K562 (cell line): ENCODE measurements at regions not wholly inside any gene's neighbourhood (a gene's known extent, or its start where the extent isn't known, plus 50 kb on each side); places are given as distances from the start of the nearest gene placed in this dataset.

Source experiments
- ATAC-seq: fragments of 200-7000 bp; cut with Tn5 transposase; 3 replicates; pipeline ENCODE4 v1.9.1; 2020; ENCODE audit warnings: moderate library complexity
- BruUV-seq: library from RNA; stranded (reverse); fragments of 400-500 nt; replicated peaks from 2 replicates; lab custom pipeline; 2021; lab: Mats Ljungman, UMichigan
- CTCF ChIA-PET: fragments of 300-600 bp; formaldehyde crosslinking; extraction: SDS; loops from one replicate; lab custom pipeline; 2021; ENCODE audit warnings: low intra/inter-chr PET ratio; lab: Yijun Ruan, JAX
- POLR2A ChIA-PET: fragments of 300-600, 350-650 bp; sonication (Branson Sonifier 250); formaldehyde crosslinking; extraction: SDS; loops from one replicate; lab custom pipeline; 2021; ENCODE audit warnings: antibody characterized with exemption, inconsistent platforms; lab: Yijun Ruan, JAX
- DNase-seq, 4 experiments: peaks; one replicate each; pipeline versions ENCODE4 v3.0.0 to v3.0.0-alpha.2; 2011 to 2018; ENCODE audit warnings: low spot score in 3 of 4, mixed read lengths in 3 of 4; ENCODE audit errors: extremely low read depth in 1 of 4
- FAIRE-seq: peaks from 2 replicates; lab custom pipeline; 2011; peaks lifted over from hg19 to GRCh38; lab: Jason Lieb, UNC
- H2AFZ ChIP-seq: 2 replicates; pipeline ENCODE4 v1.6.0; 2011; ENCODE audit warnings: low read depth, low read length, control low read depth, inconsistent platforms
- H3K27ac ChIP-seq: fragments of 200-600 bp; 3 replicates; pipeline ENCODE4 v1.8.0; 2011; ENCODE audit warnings: low read depth, mild to moderate bottlenecking, control low read depth, inconsistent platforms, low read length, moderate library complexity, mixed read lengths; ENCODE audit errors: extremely low read depth
- H3K27me3 ChIP-seq, 2 experiments: fragments of 300-600 bp in 1 of 2; 2 replicates in 1 of 2; 3 replicates in 1 of 2; pipeline versions ENCODE4 v1.6.0 to v1.8.0; 2011; ENCODE audit warnings: inconsistent platforms in 2 of 2, low read length in 2 of 2, mild to moderate bottlenecking in 1 of 2, mixed read lengths in 1 of 2, moderate library complexity in 1 of 2; ENCODE audit not compliant: control insufficient read depth in 2 of 2, insufficient read depth in 2 of 2
- H3K36me3 ChIP-seq: fragments of 300-600 bp; 3 replicates; pipeline ENCODE4 v1.8.0; 2011; ENCODE audit warnings: mild to moderate bottlenecking, low read length, inconsistent platforms; ENCODE audit not compliant: control insufficient read depth, insufficient read depth
- H3K4me1 ChIP-seq, 2 experiments: fragments of 200-600 bp in 1 of 2; replicated peaks in 1 of 2; 2 replicates in 1 of 2; 3 replicates in 1 of 2; pipeline versions ENCODE4 v1.5.1 to v1.8.0; 2011; ENCODE audit warnings: inconsistent platforms in 2 of 2, low read length in 2 of 2, mild to moderate bottlenecking in 1 of 2, mixed read lengths in 1 of 2, moderate library complexity in 1 of 2; ENCODE audit not compliant: control insufficient read depth in 2 of 2, insufficient read depth in 2 of 2
- H3K4me2 ChIP-seq: 2 replicates; pipeline ENCODE4 v1.6.1; 2011; ENCODE audit warnings: low read length, control low read depth, inconsistent platforms, mixed read lengths; ENCODE audit not compliant: insufficient read depth
- H3K4me3 ChIP-seq: fragments of 200-600 bp; sonication (generic), shearing (Covaris generic); 2 replicates; pipeline ENCODE4 v1.5.1; 2016; ENCODE audit warnings: control low read depth, inconsistent platforms
- H3K79me2 ChIP-seq: fragments of 200-600 bp; 3 replicates; pipeline ENCODE4 v1.8.0; 2011; ENCODE audit warnings: low read length, inconsistent platforms; ENCODE audit not compliant: control insufficient read depth, insufficient read depth
- H3K9ac ChIP-seq, 2 experiments: 2 replicates each; pipeline versions ENCODE4 v1.6.0 to v1.6.1; 2011; ENCODE audit warnings: low read depth in 2 of 2, low read length in 2 of 2, control low read depth in 1 of 2, inconsistent platforms in 1 of 2, mild to moderate bottlenecking in 1 of 2, mixed read lengths in 1 of 2; ENCODE audit not compliant: insufficient read depth in 1 of 2
- H3K9me1 ChIP-seq: one replicate; pipeline ENCODE4 v1.6.0; 2011; ENCODE audit warnings: inconsistent platforms, mild to moderate bottlenecking, low read length, moderate library complexity; ENCODE audit not compliant: control insufficient read depth, insufficient read depth
- H3K9me3 ChIP-seq: replicated peaks from 2 replicates; pipeline ENCODE4 v1.5.1; 2011; ENCODE audit warnings: low read depth, low read length, inconsistent platforms; ENCODE audit not compliant: control insufficient read depth, insufficient read depth
- H4K20me1 ChIP-seq: replicated peaks from 2 replicates; pipeline ENCODE4 v1.6.1; 2011; ENCODE audit warnings: low read length, inconsistent platforms, mixed read lengths; ENCODE audit not compliant: control insufficient read depth, insufficient read depth
- ETV1 ChIP-seq: fragments of 450-650 bp; conservative IDR thresholded peaks from 2 replicates; pipeline ENCODE4 v1.6.1; 2016; ENCODE audit warnings: missing genetic modification characterization, control low read depth, low read depth, missing compliant biosample characterization
- MTF1 ChIP-seq: fragments of 250-450 bp; sonication (Bioruptor Pico); IDR thresholded peaks from 2 replicates; pipeline ENCODE4 v1.9.0; 2021; ENCODE audit warnings: moderate library complexity, mild to moderate bottlenecking, inconsistent platforms, borderline replicate concordance
- NBN ChIP-seq: fragments of 450-650 bp; IDR thresholded peaks from 2 replicates; pipeline ENCODE4 v1.6.1; 2016; ENCODE audit warnings: low read depth, mild to moderate bottlenecking
- SRSF1 ChIP-seq: fragments of 200-400 bp; formaldehyde crosslinking; IDR thresholded peaks from 2 replicates; pipeline ENCODE4 v1.6.1; 2017; ENCODE audit warnings: mild to moderate bottlenecking, low read depth, low read length, moderate library complexity
- TAF15 ChIP-seq: fragments of 200-400 bp; formaldehyde crosslinking; IDR thresholded peaks from 2 replicates; pipeline ENCODE4 v1.6.1; 2017; ENCODE audit warnings: mild to moderate bottlenecking, low read depth, low read length, moderate library complexity
- TAF9B ChIP-seq: fragments of 450-650 bp; IDR thresholded peaks from 2 replicates; pipeline ENCODE4 v1.6.1; 2018; ENCODE audit warnings: mild to moderate bottlenecking; ENCODE audit not compliant: partially characterized antibody
- TEAD1 ChIP-seq, 2 experiments: fragments of 450-650 bp in 1 of 2; sonication (generic) in 1 of 2; formaldehyde crosslinking; IDR thresholded peaks; 2 replicates each; pipeline versions ENCODE4 v1.4.0 to v1.8.0; 2020 to 2022; ENCODE audit warnings: mild to moderate bottlenecking in 2 of 2, missing genetic modification reagents in 1 of 2
- ZNF143 ChIP-seq: sonication (generic); formaldehyde crosslinking; IDR thresholded peaks from 2 replicates; pipeline ENCODE4 v1.9.0; 2022; ENCODE audit warnings: mild to moderate bottlenecking, missing genetic modification reagents
- ZNF311 ChIP-seq: fragments of 250-450 bp; sonication (Bioruptor Pico); IDR thresholded peaks from 2 replicates; pipeline ENCODE4 v1.4.0; 2020; ENCODE audit warnings: mild to moderate bottlenecking, moderate library complexity
- ZNF347 ChIP-seq: fragments of 450-650 bp; formaldehyde crosslinking; IDR thresholded peaks from 2 replicates; pipeline ENCODE4 v1.4.0; 2020; ENCODE audit warnings: low read depth, mild to moderate bottlenecking, moderate library complexity
- WGBS: fragments of 100-300 bp; shearing (Covaris generic); methylation state at CpG from one replicate; pipeline ENCODE4 v1.1.6; 2016; ENCODE audit warnings: low coverage, mixed read lengths; ENCODE audit not compliant: insufficient coverage; ENCODE audit errors: missing lambda C conversion rate; 5-methylcytosine and 5-hydroxymethylcytosine counted together
- in situ Hi-C: fragments of 300-500 bp; cut with MboI; formaldehyde crosslinking; loops from 4 replicates; pipeline ENCODE4 v1.15.0; 2018; ENCODE audit warnings: inconsistent platforms, mixed read lengths
- intact Hi-C: fragments of 100-400 bp; cut with micrococcal nuclease; formaldehyde crosslinking; loops from 2 replicates; pipeline ENCODE4 v1.14.2; 2022
- TF ChIP-seq, protein P1 (sequence below): fragments of 200-400 bp; formaldehyde crosslinking; IDR thresholded peaks from 2 replicates; pipeline ENCODE4 v1.6.1; 2017; ENCODE audit warnings: mild to moderate bottlenecking, low read depth, low read length, moderate library complexity
- TF ChIP-seq, protein P2 (sequence below): fragments of 250-450 bp; sonication (Bioruptor Pico); IDR thresholded peaks from 2 replicates; pipeline ENCODE4 v1.5.0; 2021

DNA sequence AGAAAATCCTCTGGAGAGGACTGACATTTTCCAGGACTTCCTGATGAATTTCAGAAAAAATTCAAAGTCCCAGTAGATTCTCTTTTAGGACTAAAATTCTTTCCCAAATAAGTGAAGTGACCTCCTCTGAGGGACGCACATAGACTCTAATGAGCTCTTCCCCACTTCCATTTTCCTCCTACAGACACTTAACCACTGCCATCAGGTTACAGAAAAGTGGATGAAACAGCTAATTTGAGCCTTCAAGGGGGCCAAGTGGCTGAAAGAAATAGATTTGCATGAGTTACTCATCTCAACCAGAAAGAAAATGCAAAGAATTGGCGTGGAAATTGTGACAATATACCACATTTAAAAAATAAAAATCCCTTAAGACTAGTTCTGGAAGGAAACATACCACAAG is 185.3 kb upstream of the EDNRB start (continued):
- TF ChIP-seq, protein P1, sequence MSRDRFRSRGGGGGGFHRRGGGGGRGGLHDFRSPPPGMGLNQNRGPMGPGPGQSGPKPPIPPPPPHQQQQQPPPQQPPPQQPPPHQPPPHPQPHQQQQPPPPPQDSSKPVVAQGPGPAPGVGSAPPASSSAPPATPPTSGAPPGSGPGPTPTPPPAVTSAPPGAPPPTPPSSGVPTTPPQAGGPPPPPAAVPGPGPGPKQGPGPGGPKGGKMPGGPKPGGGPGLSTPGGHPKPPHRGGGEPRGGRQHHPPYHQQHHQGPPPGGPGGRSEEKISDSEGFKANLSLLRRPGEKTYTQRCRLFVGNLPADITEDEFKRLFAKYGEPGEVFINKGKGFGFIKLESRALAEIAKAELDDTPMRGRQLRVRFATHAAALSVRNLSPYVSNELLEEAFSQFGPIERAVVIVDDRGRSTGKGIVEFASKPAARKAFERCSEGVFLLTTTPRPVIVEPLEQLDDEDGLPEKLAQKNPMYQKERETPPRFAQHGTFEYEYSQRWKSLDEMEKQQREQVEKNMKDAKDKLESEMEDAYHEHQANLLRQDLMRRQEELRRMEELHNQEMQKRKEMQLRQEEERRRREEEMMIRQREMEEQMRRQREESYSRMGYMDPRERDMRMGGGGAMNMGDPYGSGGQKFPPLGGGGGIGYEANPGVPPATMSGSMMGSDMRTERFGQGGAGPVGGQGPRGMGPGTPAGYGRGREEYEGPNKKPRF: no peak
- no peak for TF ChIP-seq ETV1 (tag)
- TF ChIP-seq, protein P2, sequence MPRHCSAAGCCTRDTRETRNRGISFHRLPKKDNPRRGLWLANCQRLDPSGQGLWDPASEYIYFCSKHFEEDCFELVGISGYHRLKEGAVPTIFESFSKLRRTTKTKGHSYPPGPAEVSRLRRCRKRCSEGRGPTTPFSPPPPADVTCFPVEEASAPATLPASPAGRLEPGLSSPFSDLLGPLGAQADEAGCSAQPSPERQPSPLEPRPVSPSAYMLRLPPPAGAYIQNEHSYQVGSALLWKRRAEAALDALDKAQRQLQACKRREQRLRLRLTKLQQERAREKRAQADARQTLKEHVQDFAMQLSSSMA (CRISPR knock-in tag): no peak

DNA sequence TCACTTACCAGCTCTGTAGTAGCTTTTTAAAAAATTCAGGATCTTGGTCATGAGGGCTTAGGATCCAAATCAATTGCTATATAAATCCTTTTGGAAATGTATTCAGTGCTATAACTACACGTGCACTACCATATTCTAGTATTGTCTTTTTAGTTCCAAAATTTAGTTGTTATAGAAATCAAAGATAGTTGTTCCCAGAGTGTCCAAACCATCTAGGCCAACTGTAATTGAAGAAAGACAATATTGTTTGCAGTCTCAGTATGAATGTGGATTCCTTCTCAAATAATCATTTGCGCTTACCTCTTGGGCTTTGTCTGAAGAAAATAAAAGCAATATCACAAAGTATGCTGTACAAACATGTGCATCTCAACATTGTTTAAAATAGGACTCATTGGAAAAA is 184.1 kb upstream of the EDNRB start:
- intact Hi-C loops (no loop called here), in situ Hi-C loops (no loop called here)
- H3K9me3 ChIP-seq: no peaks in the 10 kb centered on the region
- no peaks in the 10 kb centered on the region for H4K20me1 ChIP-seq
- H3K27ac ChIP-seq: no peak overlapping the region
- FAIRE-seq (no peak), DNase-seq (no peak), ATAC-seq (no peak)
- H3K9ac ChIP-seq: no peak overlapping the region
- H3K79me2 ChIP-seq: no peaks in the 10 kb centered on the region
- no TSS peak for BruUV-seq
- H3K4me2 ChIP-seq: no peak overlapping the region
- H3K27me3 ChIP-seq: no peaks in the 10 kb centered on the region
- no peaks in the 10 kb centered on the region for H3K9me1 ChIP-seq
- H3K4me3 ChIP-seq: no peak overlapping the region
- no peaks in the 10 kb centered on the region for H3K36me3 ChIP-seq
- H3K4me1 ChIP-seq: no peaks in the 10 kb centered on the region
- 0% methylated on average over 2 of the region's 2 CpGs for WGBS
- no peak overlapping the region for H2AFZ ChIP-seq
- ChIA-PET POLR2A (no interaction called here), CTCF (no interaction called here)
- TF ChIP-seq SRSF1: no peak
- no peak for TF ChIP-seq TAF15
- no peak for TF ChIP-seq NBN
- no peak for TF ChIP-seq ZNF347 (CRISPR knock-in tag)
- TF ChIP-seq TEAD1 (CRISPR knock-in tag; IDR thresholded peaks at IDR 0.05): no peak
- TF ChIP-seq MTF1 (CRISPR knock-in tag): no peak
- TF ChIP-seq ZNF311 (CRISPR knock-in tag): no peak
- no peak for TF ChIP-seq TAF9B
- no peak for TF ChIP-seq ZNF143 (CRISPR knock-in tag)
